Trophoblast cell (in vitro differentiated cells and primary cell): ENCODE measurements at regions not wholly inside any gene's neighbourhood (a gene's known extent, or its start where the extent isn't known, plus 50 kb on each side); places are given as distances from the start of the nearest gene placed in this dataset.

Experiments used
- DNase-seq, 2 donors: peaks; one replicate each; pipeline ENCODE4 v3.0.0-alpha.2; 2016
- H2AFZ ChIP-seq: 2 replicates; pipeline ENCODE4 v1.6.1; 2013; ENCODE audit warnings: low read length, moderate library complexity, mild to moderate bottlenecking; ENCODE audit not compliant: insufficient read depth, poor library complexity
- H2AK5ac ChIP-seq: 2 replicates; pipeline ENCODE4 v1.6.1; 2013; ENCODE audit warnings: mild to moderate bottlenecking, low read length
- H2BK120ac ChIP-seq: 2 replicates; pipeline ENCODE4 v1.6.1; 2013; ENCODE audit warnings: low read length, mild to moderate bottlenecking, moderate library complexity; ENCODE audit not compliant: insufficient read depth, poor library complexity
- H2BK12ac ChIP-seq: 2 replicates; pipeline ENCODE4 v1.6.1; 2013; ENCODE audit warnings: mild to moderate bottlenecking, low read length, moderate library complexity
- H2BK5ac ChIP-seq: 2 replicates; pipeline ENCODE4 v1.6.1; 2013; ENCODE audit warnings: low read length, low read depth, moderate library complexity, mild to moderate bottlenecking; ENCODE audit not compliant: poor library complexity
- H3K14ac ChIP-seq: 2 replicates; pipeline ENCODE4 v1.6.1; 2013; ENCODE audit warnings: mild to moderate bottlenecking, low read length
- H3K18ac ChIP-seq: 2 replicates; pipeline ENCODE4 v1.6.1; 2013; ENCODE audit warnings: mild to moderate bottlenecking, low read length
- H3K23ac ChIP-seq: 2 replicates; pipeline ENCODE4 v1.6.1; 2013; ENCODE audit warnings: low read length
- H3K27ac ChIP-seq: 2 replicates; pipeline ENCODE4 v1.5.1; 2013; ENCODE audit warnings: low read depth, mild to moderate bottlenecking, inconsistent platforms, low read length, moderate library complexity
- H3K27me3 ChIP-seq: 2 replicates; pipeline ENCODE4 v1.6.1; 2013; ENCODE audit warnings: inconsistent platforms, mild to moderate bottlenecking, low read length, moderate library complexity; ENCODE audit not compliant: insufficient read depth
- H3K36me3 ChIP-seq, 2 experiments: 1 replicate in 1 of 2; 2 replicates in 1 of 2; pipeline ENCODE4 v1.6.1; 2013; ENCODE audit warnings: low read length in 2 of 2, mild to moderate bottlenecking in 2 of 2, moderate library complexity in 1 of 2; ENCODE audit not compliant: insufficient read depth in 2 of 2, control insufficient read depth in 1 of 2
- H3K4ac ChIP-seq: 2 replicates; pipeline ENCODE4 v1.6.1; 2013; ENCODE audit warnings: low read depth, mild to moderate bottlenecking, low read length, moderate library complexity
- H3K4me1 ChIP-seq, 2 experiments: 1 replicate in 1 of 2; 2 replicates in 1 of 2; pipeline ENCODE4 v1.6.1; 2013; ENCODE audit warnings: low read length in 2 of 2, mild to moderate bottlenecking in 2 of 2, moderate library complexity in 1 of 2; ENCODE audit not compliant: insufficient read depth in 2 of 2, control insufficient read depth in 1 of 2
- H3K4me2 ChIP-seq: 2 replicates; pipeline ENCODE4 v1.6.1; 2013; ENCODE audit warnings: inconsistent platforms, mild to moderate bottlenecking, low read length, moderate library complexity
- H3K4me3 ChIP-seq: 2 replicates; pipeline ENCODE4 v1.5.1; 2013; ENCODE audit warnings: mild to moderate bottlenecking, low read depth, low read length, inconsistent platforms
- H3K79me1 ChIP-seq: one replicate; pipeline ENCODE4 v1.6.1; 2013; ENCODE audit warnings: low read length
- H3K79me2 ChIP-seq: 2 replicates; pipeline ENCODE4 v1.6.1; 2013; ENCODE audit warnings: low read length, mild to moderate bottlenecking; ENCODE audit not compliant: control insufficient read depth, insufficient read depth, poor library complexity
- H3K9ac ChIP-seq: 2 replicates; pipeline ENCODE4 v1.6.1; 2013; ENCODE audit warnings: mild to moderate bottlenecking, low read length
- H3K9me3 ChIP-seq: 2 replicates; pipeline ENCODE4 v1.6.1; 2013; ENCODE audit warnings: low read depth, mild to moderate bottlenecking, control low read depth, inconsistent platforms, low read length; ENCODE audit not compliant: insufficient read depth
- H4K12ac ChIP-seq: 2 replicates; pipeline ENCODE4 v1.6.1; 2013; ENCODE audit warnings: low read depth, mild to moderate bottlenecking, low read length, moderate library complexity
- H4K8ac ChIP-seq: 2 replicates; pipeline ENCODE4 v1.6.1; 2013; ENCODE audit warnings: low read depth, mild to moderate bottlenecking, low read length, moderate library complexity
- H4K91ac ChIP-seq: one replicate; pipeline ENCODE4 v1.6.1; 2013; ENCODE audit warnings: low read depth, mild to moderate bottlenecking, low read length, moderate library complexity
- WGBS: extraction: QIAGEN DNeasy Blood & Tissue Kit; methylation state at CpG from one replicate; pipeline ENCODE4 v1.1.7; 2013; ENCODE audit warnings: missing lambda C conversion rate; ENCODE audit not compliant: insufficient read length, insufficient coverage; ENCODE audit errors: extremely low coverage; 5-methylcytosine and 5-hydroxymethylcytosine counted together

- DNase-seq = no peak
- H3K14ac ChIP-seq = no peak overlapping the region
- H2AK5ac ChIP-seq = no peak overlapping the region
- no CpG with 5 or more reads among the region's 1 CpG for WGBS
- no peak overlapping the region for H2BK120ac ChIP-seq
- no peak overlapping the region for H3K23ac ChIP-seq
- no peak overlapping the region for H3K18ac ChIP-seq
- no peak overlapping the region for H2AFZ ChIP-seq
- no peak overlapping the region for H3K4ac ChIP-seq
- H3K9me3 ChIP-seq = peaks cover 4% of the 10 kb centered on the region
- no peaks in the 10 kb centered on the region for H3K79me1 ChIP-seq
- no peaks in the 10 kb centered on the region for H3K4me1 ChIP-seq
- no peak overlapping the region for H4K91ac ChIP-seq
- H3K4me3 ChIP-seq = no peak overlapping the region
- no peak overlapping the region for H4K8ac ChIP-seq
- no peak overlapping the region for H4K12ac ChIP-seq
- no peak overlapping the region for H3K9ac ChIP-seq
- no peak overlapping the region for H2BK5ac ChIP-seq
- H3K36me3 ChIP-seq = no peaks in the 10 kb centered on the region
- no peak overlapping the region for H3K27ac ChIP-seq
- no peak overlapping the region for H3K4me2 ChIP-seq
- no peaks in the 10 kb centered on the region for H3K79me2 ChIP-seq
- H3K27me3 ChIP-seq = no peaks in the 10 kb centered on the region
- no peak overlapping the region for H2BK12ac ChIP-seq
Measured at GRCh38 chr10:62466590-62466989, 92.4 kb downstream of the ZNF365 start.

GRCh38 chr10:62467527-62467926 is 93.4 kb downstream of the ZNF365 start:
- no CpG with 5 or more reads among the region's 2 CpGs for WGBS
- Histone ChIP-seq H3K27ac (no peak overlapping the region), H3K18ac (no peak overlapping the region), H2BK5ac (no peak overlapping the region), H3K9me3 (peaks cover 4% of the 10 kb centered on the region), H3K4me1 (no peaks in the 10 kb centered on the region), H3K4me2 (no peak overlapping the region), H3K27me3 (no peaks in the 10 kb centered on the region), H4K8ac (no peak overlapping the region), H2AFZ (no peak overlapping the region), H3K4me3 (no peak overlapping the region), H2BK12ac (no peak overlapping the region), H2BK120ac (no peak overlapping the region), H3K36me3 (no peaks in the 10 kb centered on the region), H3K9ac (no peak overlapping the region), H3K79me2 (no peaks in the 10 kb centered on the region), H3K23ac (no peak overlapping the region), H4K12ac (no peak overlapping the region), H3K79me1 (no peaks in the 10 kb centered on the region), H3K4ac (no peak overlapping the region), H3K14ac (no peak overlapping the region), H2AK5ac (no peak overlapping the region), H4K91ac (no peak overlapping the region)
- no peak for DNase-seq

DNA sequence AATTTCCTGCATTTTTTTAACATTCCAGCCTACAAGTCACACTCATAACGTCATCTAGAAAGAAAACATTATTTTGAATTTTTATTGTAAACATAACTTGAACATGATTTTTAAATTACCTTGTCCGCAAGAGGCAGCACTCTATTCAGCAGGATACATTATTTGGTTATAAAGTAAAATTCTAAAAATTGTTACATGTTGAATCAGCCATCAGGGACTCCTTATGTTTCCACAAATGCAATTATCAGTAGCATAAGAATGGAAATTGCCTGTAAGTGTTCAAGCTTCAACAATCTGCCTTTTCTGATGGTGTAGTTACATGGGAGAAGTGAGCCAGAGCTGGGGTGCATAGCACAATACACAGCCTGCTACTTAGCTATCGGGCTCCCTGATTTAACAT is 97.5 kb downstream of the ZNF365 start:
- Histone ChIP-seq H2AK5ac (no peak overlapping the region), H4K8ac (no peak overlapping the region), H3K4ac (no peak overlapping the region), H3K27me3 (no peaks in the 10 kb centered on the region), H3K79me2 (no peaks in the 10 kb centered on the region), H3K79me1 (no peaks in the 10 kb centered on the region), H3K27ac (no peak overlapping the region), H2BK120ac (no peak overlapping the region), H3K14ac (no peak overlapping the region), H3K9me3 (no peaks in the 10 kb centered on the region), H3K4me2 (no peak overlapping the region), H4K12ac (no peak overlapping the region), H3K23ac (no peak overlapping the region), H2BK12ac (no peak overlapping the region), H2AFZ (no peak overlapping the region), H3K18ac (no peak overlapping the region), H4K91ac (no peak overlapping the region), H2BK5ac (no peak overlapping the region), H3K4me3 (no peak overlapping the region), H3K4me1 (no peaks in the 10 kb centered on the region), H3K36me3 (no peaks in the 10 kb centered on the region), H3K9ac (no peak overlapping the region)
- no peak for DNase-seq
- WGBS = no CpG with 5 or more reads among the region's 3 CpGs

DNA sequence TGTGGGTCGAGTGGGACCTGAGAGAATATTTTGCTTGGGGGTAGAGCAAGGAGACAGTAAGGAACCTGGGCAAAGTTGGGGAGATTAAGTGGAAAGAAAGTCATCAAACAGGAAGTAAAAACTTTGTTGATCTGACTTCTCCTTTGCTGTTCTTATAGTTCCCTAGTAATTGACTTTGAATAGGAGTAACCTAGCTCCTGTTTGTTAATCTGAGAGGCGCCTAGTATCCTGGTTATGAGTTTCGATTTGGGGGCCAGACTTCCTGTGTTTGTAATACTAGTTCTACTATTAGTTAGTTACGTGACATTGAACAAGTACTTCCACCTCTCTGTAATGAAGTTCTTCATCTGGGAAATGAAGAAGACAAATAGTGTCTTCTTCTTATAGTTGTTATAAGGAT is 99.1 kb downstream of the ZNF365 start:
- Histone ChIP-seq H2BK5ac (no peak overlapping the region), H3K36me3 (no peaks in the 10 kb centered on the region), H3K27ac (no peak overlapping the region), H2BK120ac (no peak overlapping the region), H3K4me2 (no peak overlapping the region), H3K14ac (no peak overlapping the region), H2AFZ (no peak overlapping the region), H3K79me1 (no peaks in the 10 kb centered on the region), H3K27me3 (no peaks in the 10 kb centered on the region), H3K18ac (no peak overlapping the region), H3K9ac (no peak overlapping the region), H3K4ac (no peak overlapping the region), H2BK12ac (no peak overlapping the region), H3K79me2 (no peaks in the 10 kb centered on the region), H3K23ac (no peak overlapping the region), H4K8ac (no peak overlapping the region), H4K91ac (no peak overlapping the region), H2AK5ac (no peak overlapping the region), H3K4me1 (no peaks in the 10 kb centered on the region), H3K4me3 (no peak overlapping the region), H3K9me3 (no peaks in the 10 kb centered on the region), H4K12ac (no peak overlapping the region)
- no peak for DNase-seq
- no CpG with 5 or more reads among the region's 4 CpGs for WGBS
